ENCODE measurements at regions not wholly inside any gene's neighbourhood (a gene's known extent, or its start where the extent isn't known, plus 50 kb on each side); places are given as distances from the start of the nearest gene placed in this dataset.

DNA sequence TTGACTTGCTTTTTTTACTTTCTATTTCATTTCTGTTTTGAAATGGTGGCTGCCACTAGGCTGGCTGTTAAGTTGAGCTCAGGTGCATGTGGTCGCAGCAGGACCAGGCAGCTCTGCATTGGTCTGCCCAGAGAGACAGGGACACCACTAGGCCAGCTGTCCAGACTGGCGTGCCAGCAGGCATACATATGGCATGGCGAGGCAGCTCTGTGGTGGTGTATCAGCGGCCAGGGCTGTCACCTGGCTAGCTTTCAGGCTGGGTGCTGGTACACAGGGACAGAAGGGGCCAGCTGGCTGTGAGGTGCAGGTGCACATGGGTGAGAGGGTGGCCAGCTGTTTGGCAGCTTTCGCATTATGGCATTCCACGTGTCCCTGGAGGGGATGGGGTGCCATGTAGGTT lies 654.0 kb upstream of the ACO1 start:
- H3K27me3 ChIP-seq (ENCODE audit: insufficient read depth, low read depth): no peaks in the 10 kb centered on the region
- H3K9me3 ChIP-seq (ENCODE audit: insufficient read depth, low read depth): no peaks in the 10 kb centered on the region
- no peak overlapping the region for H3K4me2 ChIP-seq
- no peaks in the 10 kb centered on the region for H3K79me2 ChIP-seq (ENCODE audit: low read depth)
- no peaks in the 10 kb centered on the region for H3K4me1 ChIP-seq (replicated peaks; ENCODE audit: insufficient read depth)
- H3F3A ChIP-seq (ENCODE audit: insufficient read depth, low read depth): no peaks in the 10 kb centered on the region
- no peak for TF ChIP-seq EZH2 (IDR thresholded peaks at IDR 0.05; ENCODE audit: low read depth)
- TF ChIP-seq CTCF (conservative IDR thresholded peaks at IDR 0.05): no peak
- H4K20me1 ChIP-seq (ENCODE audit: insufficient read depth): no peaks in the 10 kb centered on the region
- H3K9me2 ChIP-seq (ENCODE audit: insufficient read depth): no peaks in the 10 kb centered on the region
- no peak overlapping the region for H2AFZ ChIP-seq
- no peak overlapping the region for H3K27ac ChIP-seq
- no TSS peak for BruUV-seq (replicated peaks)
- ChIA-PET CTCF (no interaction called here), POLR2A (ENCODE audit: unreplicated experiment) (no interaction called here)
- intact Hi-C loops (cut with micrococcal nuclease; ENCODE audit: unreplicated experiment): no loop called here
- no peak overlapping the region for H3K4me3 ChIP-seq
- H3K36me3 ChIP-seq (ENCODE audit: low read depth): no peaks in the 10 kb centered on the region
- DNase-seq: no peak

DNA sequence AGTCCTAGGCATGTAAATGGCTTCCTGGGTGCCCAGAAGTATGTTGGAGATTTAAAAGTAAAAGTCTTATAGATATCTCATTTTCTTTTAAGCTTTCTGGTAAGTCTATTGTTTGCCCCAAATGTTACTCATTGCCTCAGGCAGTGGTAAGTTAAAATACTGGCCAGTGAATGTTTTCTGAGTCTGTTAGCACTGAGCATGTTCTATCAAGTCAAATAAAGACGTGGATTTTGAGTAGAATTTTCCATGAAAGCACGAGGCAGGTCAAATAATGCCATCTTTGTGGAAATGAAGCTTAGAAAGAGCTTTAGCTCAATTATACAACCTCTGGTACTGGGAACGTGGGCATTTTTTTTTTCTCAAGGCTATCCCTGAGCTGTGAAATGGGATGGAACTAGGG lies 651.3 kb upstream of the ACO1 start:
- no peak overlapping the region for H2AFZ ChIP-seq
- no peaks in the 10 kb centered on the region for H3K9me2 ChIP-seq (ENCODE audit: insufficient read depth)
- no peaks in the 10 kb centered on the region for H3K9me3 ChIP-seq (ENCODE audit: insufficient read depth, low read depth)
- H4K20me1 ChIP-seq (ENCODE audit: insufficient read depth): no peaks in the 10 kb centered on the region
- H3K27me3 ChIP-seq (ENCODE audit: insufficient read depth, low read depth): no peaks in the 10 kb centered on the region
- H3K4me3 ChIP-seq: no peak overlapping the region
- BruUV-seq (replicated peaks): no TSS peak
- no peaks in the 10 kb centered on the region for H3K4me1 ChIP-seq (replicated peaks; ENCODE audit: insufficient read depth)
- no peaks in the 10 kb centered on the region for H3K36me3 ChIP-seq (ENCODE audit: low read depth)
- no peaks in the 10 kb centered on the region for H3F3A ChIP-seq (ENCODE audit: insufficient read depth, low read depth)
- no peak for DNase-seq
- intact Hi-C loops (cut with micrococcal nuclease; ENCODE audit: unreplicated experiment): no loop called here
- CTCF ChIA-PET: no interaction called here
- H3K4me2 ChIP-seq: no peak overlapping the region
- no peaks in the 10 kb centered on the region for H3K79me2 ChIP-seq (ENCODE audit: low read depth)
- H3K27ac ChIP-seq: no peak overlapping the region
- POLR2A ChIA-PET (ENCODE audit: unreplicated experiment): no interaction called here
- TF ChIP-seq CTCF (conservative IDR thresholded peaks at IDR 0.05): no peak
- no peak for TF ChIP-seq EZH2 (IDR thresholded peaks at IDR 0.05; ENCODE audit: low read depth)

- CTCF ChIA-PET: no interaction called here
These were observed 647.8 kb upstream of the ACO1 start for GRCh38 chr9:31736581-31737179.

More at GRCh38 chr9:31736581-31737179, 647.8 kb upstream of the ACO1 start:
- Histone ChIP-seq H3K4me1 (replicated peaks; ENCODE audit: insufficient read depth) (no peaks in the 10 kb centered on the region), H3K27me3 (ENCODE audit: insufficient read depth, low read depth) (no peaks in the 10 kb centered on the region), H3K9me3 (ENCODE audit: insufficient read depth, low read depth) (no peaks in the 10 kb centered on the region), H3K4me3 (no peak overlapping the region), H3F3A (ENCODE audit: insufficient read depth, low read depth) (no peaks in the 10 kb centered on the region), H2AFZ (no peak overlapping the region), H3K9me2 (ENCODE audit: insufficient read depth) (no peaks in the 10 kb centered on the region), H3K4me2 (no peak overlapping the region), H3K36me3 (ENCODE audit: low read depth) (no peaks in the 10 kb centered on the region), H3K79me2 (ENCODE audit: low read depth) (no peaks in the 10 kb centered on the region), H3K27ac (no peak overlapping the region), H4K20me1 (ENCODE audit: insufficient read depth) (no peaks in the 10 kb centered on the region)
- BruUV-seq (replicated peaks): no TSS peak
- POLR2A ChIA-PET (ENCODE audit: unreplicated experiment): no interaction called here
- DNase-seq: no peak
- TF ChIP-seq CTCF (conservative IDR thresholded peaks at IDR 0.05): no peak
- no peak for TF ChIP-seq EZH2 (IDR thresholded peaks at IDR 0.05; ENCODE audit: low read depth)
- intact Hi-C loops (cut with micrococcal nuclease; ENCODE audit: unreplicated experiment): no loop called here

Data from PC-9 (cell line).